Left lung (tissue), 4 donors: ENCODE measurements at regions not wholly inside any gene's neighbourhood (a gene's known extent, or its start where the extent isn't known, plus 50 kb on each side); places are given as distances from the start of the nearest gene placed in this dataset.
"Not testable (repeated sequence)": the region's sequence is repeated elsewhere in the genome, so short reads cannot be mapped to it uniquely, and the experiment has no call there.

Experiments
- ATAC-seq: fragments of 200-7000 bp; cut with Tn5 transposase; one replicate; pipeline ENCODE4 v1.9.1; 2020; ENCODE audit warnings: moderate library complexity
- DNase-seq, 4 donors: peaks; one replicate each; pipeline ENCODE4 v3.0.0-alpha.2; 2013 to 2020
- H3K27ac ChIP-seq, 2 donors: fragments of 200-600 bp; sonication (generic) in 1 of 2; one replicate each; pipeline versions ENCODE4 v1.5.0 to v1.8.0; 2020 to 2021
- H3K27me3 ChIP-seq, 2 donors: fragments of 200-600 bp; sonication (generic) in 1 of 2; one replicate each; pipeline versions ENCODE4 v1.5.0 to v1.8.0; 2020 to 2021
- H3K36me3 ChIP-seq, 2 donors: fragments of 200-600 bp; sonication (generic) in 1 of 2; one replicate each; pipeline versions ENCODE4 v1.5.0 to v1.8.0; 2020 to 2021
- H3K4me1 ChIP-seq, 2 donors: fragments of 200-600 bp; one replicate each; pipeline ENCODE4 v1.8.0; 2021
- H3K4me3 ChIP-seq, 2 donors: fragments of 200-600 bp; sonication (generic) in 1 of 2; one replicate each; pipeline versions ENCODE4 v1.5.0 to v1.8.0; 2020 to 2021; ENCODE audit warnings: mild to moderate bottlenecking in 1 of 2
- H3K9me3 ChIP-seq, 2 donors: fragments of 200-600 bp; sonication (generic) in 1 of 2; one replicate each; pipeline versions ENCODE4 v1.5.0 to v1.8.0; 2020 to 2021
- intact Hi-C, 2 donors: fragments of 100-400 bp; cut with DNase I; formaldehyde crosslinking; loops; one replicate each; pipeline versions ENCODE4 v1.11.2 to v1.14.2; 2022
- TF ChIP-seq, protein P1 (sequence below), 2 donors: fragments of 200-600 bp; sonication (generic) in 1 of 2; IDR thresholded peaks; one replicate each; pipeline versions ENCODE4 v1.5.0 to v1.8.0; 2021; ENCODE audit warnings: antibody characterized with exemption in 2 of 2
- donor health status: DM: no; HTN: yes; CAD: no.
- donor health status: DM: no; HTN: no; CAD: no.

DNA sequence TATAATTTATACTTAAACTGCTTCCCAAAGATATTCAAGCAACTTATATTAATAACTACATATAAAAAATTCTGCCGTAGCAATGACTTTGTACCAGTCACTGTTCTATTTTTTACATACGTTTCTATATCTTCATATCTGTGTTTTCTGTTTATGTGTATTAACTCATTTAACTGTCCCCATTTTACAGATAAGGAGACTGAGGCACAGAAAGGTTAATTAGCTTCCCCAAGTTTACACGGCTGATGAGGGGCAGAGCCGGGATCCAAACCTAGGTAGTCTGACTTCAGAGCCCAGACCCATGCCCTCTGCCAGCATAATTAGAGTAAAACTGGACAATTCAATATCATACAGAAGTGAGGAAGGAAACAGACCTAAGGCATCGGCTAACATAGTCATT is 259.7 kb upstream of the TUT7 start:
- DNase-seq (no peak), ATAC-seq (no peak)
- H3K36me3 ChIP-seq, result no peaks in the 10 kb centered on the region
- intact Hi-C loops, result no loop called here
- TF ChIP-seq, protein P1, sequence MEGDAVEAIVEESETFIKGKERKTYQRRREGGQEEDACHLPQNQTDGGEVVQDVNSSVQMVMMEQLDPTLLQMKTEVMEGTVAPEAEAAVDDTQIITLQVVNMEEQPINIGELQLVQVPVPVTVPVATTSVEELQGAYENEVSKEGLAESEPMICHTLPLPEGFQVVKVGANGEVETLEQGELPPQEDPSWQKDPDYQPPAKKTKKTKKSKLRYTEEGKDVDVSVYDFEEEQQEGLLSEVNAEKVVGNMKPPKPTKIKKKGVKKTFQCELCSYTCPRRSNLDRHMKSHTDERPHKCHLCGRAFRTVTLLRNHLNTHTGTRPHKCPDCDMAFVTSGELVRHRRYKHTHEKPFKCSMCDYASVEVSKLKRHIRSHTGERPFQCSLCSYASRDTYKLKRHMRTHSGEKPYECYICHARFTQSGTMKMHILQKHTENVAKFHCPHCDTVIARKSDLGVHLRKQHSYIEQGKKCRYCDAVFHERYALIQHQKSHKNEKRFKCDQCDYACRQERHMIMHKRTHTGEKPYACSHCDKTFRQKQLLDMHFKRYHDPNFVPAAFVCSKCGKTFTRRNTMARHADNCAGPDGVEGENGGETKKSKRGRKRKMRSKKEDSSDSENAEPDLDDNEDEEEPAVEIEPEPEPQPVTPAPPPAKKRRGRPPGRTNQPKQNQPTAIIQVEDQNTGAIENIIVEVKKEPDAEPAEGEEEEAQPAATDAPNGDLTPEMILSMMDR (IDR thresholded peaks at IDR 0.05), result no peak
- H3K27ac ChIP-seq, result no peak overlapping the region
- H3K4me1 ChIP-seq, result no peaks in the 10 kb centered on the region
- H3K27me3 ChIP-seq, result no peaks in the 10 kb centered on the region
- H3K4me3 ChIP-seq, result no peak overlapping the region
- no peaks in the 10 kb centered on the region for H3K9me3 ChIP-seq

DNA sequence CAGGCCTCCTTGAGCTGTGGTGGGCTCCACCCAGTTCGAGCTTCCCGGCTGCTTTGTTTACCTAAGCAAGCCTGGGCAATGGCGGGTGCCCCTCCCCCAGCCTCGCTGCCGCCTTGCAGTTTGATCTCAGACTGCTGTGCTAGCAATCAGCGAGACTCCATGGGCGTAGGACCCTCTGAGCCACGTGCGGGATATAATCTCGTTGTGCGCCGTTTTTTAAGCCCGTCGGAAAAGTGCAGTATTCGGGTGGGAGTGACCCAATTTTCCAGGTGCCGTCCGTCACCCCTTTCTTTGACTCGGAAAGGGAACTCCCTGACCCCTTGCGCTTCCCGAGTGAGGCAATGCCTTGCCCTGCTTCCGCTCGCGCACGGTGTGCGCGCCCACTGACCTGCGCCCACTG is 257.3 kb upstream of the TUT7 start:
- H3K27ac ChIP-seq, H3K36me3 ChIP-seq, H3K9me3 ChIP-seq, ATAC-seq, H3K4me3 ChIP-seq, intact Hi-C loops, H3K27me3 ChIP-seq, H3K4me1 ChIP-seq, DNase-seq: not testable (repeated sequence)

DNA sequence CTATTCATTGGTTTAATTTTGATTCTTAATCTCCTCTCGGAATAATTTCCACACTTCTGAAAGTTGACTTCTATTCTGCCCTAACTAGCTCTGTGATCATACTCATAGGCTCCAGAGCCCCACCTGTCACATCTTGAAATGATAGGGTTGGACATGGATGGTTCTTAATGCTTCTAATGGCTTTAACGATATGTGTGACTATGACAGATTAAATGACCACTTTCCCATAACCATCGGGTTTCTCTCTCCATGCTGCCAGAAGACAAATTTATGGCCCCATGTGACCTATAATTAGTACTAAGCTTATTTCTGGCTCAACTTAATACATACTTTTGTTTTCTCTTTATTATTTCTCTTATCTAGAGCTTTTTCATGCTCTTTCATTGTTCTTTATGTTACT is 251.1 kb upstream of the TUT7 start:
- Histone ChIP-seq H3K9me3 (no peaks in the 10 kb centered on the region), H3K27ac (no peak overlapping the region), H3K4me3 (no peak overlapping the region), H3K36me3 (no peaks in the 10 kb centered on the region), H3K4me1 (no peaks in the 10 kb centered on the region), H3K27me3 (no peaks in the 10 kb centered on the region)
- intact Hi-C loops, result no loop called here
- TF ChIP-seq, protein P1 (IDR thresholded peaks at IDR 0.05), result no peak
- no peak for DNase-seq
- ATAC-seq, result no peak

DNA sequence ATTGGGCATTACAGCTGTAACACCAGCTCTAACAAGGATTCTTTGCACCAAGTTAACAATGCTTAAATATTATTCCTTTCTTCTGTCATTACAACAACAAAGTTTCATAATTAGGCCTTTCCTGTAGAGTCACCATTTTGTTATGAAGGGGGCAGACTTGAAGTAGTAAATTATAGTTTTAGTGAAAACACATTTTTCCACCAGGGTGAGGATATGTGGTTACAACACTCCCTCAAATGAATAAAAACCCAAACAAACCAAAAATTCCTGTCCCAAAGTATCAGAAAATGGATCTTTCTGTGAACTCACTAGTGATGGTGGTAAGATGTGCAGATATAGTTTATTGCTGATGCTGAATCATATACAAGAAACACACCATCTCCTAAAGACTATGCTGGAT is 250.5 kb upstream of the TUT7 start:
- ATAC-seq, result no peak
- Histone ChIP-seq H3K27ac (no peak overlapping the region), H3K27me3 (no peaks in the 10 kb centered on the region), H3K9me3 (no peaks in the 10 kb centered on the region), H3K4me3 (no peak overlapping the region), H3K36me3 (no peaks in the 10 kb centered on the region), H3K4me1 (no peaks in the 10 kb centered on the region)
- intact Hi-C loops, result no loop called here
- DNase-seq, result no peak
- TF ChIP-seq, protein P1 (IDR thresholded peaks at IDR 0.05), result no peak

DNA sequence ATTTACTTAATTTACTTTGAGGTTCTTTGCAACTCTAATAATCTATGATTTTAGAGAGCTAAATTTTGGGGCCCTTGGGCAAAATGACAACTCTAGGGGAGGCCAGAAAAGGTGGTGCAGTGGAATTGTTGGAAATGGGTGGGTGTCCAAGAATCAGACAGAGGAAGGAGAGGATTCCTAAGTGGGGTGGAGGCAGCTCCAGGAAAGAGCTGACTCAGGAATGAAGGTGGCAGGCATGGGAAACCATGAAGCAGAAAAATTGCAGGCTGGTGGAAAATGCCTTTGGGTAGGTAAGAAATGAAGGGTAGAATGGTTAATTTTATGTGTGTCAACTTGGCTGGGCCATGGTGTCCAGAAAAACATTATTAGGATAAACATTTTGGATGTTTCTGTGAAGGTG is 248.5 kb upstream of the TUT7 start:
- TF ChIP-seq, protein P1 (IDR thresholded peaks at IDR 0.05), result no peak
- no peak for ATAC-seq
- no peak overlapping the region for H3K27ac ChIP-seq
- H3K4me1 ChIP-seq, result no peaks in the 10 kb centered on the region
- H3K36me3 ChIP-seq, result no peaks in the 10 kb centered on the region
- DNase-seq, result no peak
- H3K4me3 ChIP-seq, result no peak overlapping the region
- intact Hi-C loops, result no loop called here
- H3K9me3 ChIP-seq, result no peaks in the 10 kb centered on the region
- H3K27me3 ChIP-seq, result no peaks in the 10 kb centered on the region

DNA sequence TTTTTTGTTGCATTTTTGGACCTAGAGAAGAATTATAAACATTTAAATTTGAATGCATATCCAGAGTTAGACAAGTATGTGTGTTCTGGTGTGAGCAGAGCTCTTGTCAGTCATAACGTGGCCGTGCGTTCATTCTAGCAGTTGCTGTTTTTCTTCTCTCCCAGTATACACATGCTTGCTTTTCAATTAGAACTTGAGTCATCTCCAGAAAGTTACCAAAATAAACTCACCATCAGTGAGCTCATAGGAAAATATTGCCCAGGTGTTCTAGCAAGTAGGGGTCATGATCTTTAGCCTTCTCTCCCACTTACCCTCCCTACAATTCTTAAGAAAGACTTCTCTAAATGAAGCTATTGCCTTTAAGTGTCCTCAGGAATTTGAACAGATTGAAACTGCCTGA is 247.5 kb upstream of the TUT7 start:
- Histone ChIP-seq H3K36me3 (no peaks in the 10 kb centered on the region), H3K4me3 (no peak overlapping the region), H3K27ac (no peak overlapping the region), H3K27me3 (no peaks in the 10 kb centered on the region), H3K4me1 (no peaks in the 10 kb centered on the region), H3K9me3 (no peaks in the 10 kb centered on the region)
- intact Hi-C loops, result no loop called here
- TF ChIP-seq, protein P1 (IDR thresholded peaks at IDR 0.05), result no peak
- DNase-seq, result no peak
- no peak for ATAC-seq
